ENCODE measurements at regions not wholly inside any gene's neighbourhood (a gene's known extent, or its start where the extent isn't known, plus 50 kb on each side); places are given as distances from the start of the nearest gene placed in this dataset.

GRCh38 chr18:34592481-34592880 lies 117.6 kb upstream of the DTNA start:
- TF ChIP-seq POLR2A (IDR thresholded peaks at IDR 0.05; ENCODE audit: low read depth, low read length) (no peak), POLR2AphosphoS5 (IDR thresholded peaks at IDR 0.05; ENCODE audit: low read depth, low read length) (no peak)

Data from GM12892 (cell line).